ENCODE measurements at regions not wholly inside any gene's neighbourhood (a gene's known extent, or its start where the extent isn't known, plus 50 kb on each side); places are given as distances from the start of the nearest gene placed in this dataset.

DNA sequence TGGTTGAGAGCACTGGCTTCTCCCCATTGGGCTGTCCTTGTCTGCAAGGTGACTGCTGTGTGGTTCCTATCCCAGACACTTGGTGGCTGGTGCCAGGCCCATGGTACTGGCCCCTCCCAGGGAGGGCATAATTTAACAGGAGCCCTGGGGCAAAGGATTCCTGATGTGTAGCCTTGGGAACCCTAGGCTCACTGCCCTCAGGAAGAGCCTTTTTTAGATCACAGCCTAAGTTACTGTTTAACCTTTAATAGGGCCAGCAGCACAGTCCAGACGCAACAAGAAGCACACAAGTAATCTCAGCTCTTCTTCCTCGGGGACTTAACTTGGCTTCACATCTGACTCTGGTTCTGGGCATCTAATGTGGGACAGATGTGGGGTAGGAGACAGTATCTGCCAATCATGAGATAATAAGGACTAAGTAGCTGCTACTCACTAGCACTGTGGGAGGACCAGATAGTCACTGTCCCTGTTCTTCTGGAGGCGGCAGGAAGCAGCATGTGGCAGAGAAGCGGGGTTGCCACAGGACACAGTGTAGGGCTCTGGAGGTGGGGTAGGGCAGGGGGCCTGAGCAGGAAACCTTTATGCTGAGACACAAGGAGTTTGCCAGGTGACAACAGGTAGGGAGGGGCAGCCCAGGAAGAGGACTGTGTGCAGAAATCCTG is 136.3 kb downstream of the TMEM17 start:
- Histone ChIP-seq H3K9me3 (replicated peaks) (no peaks in the 10 kb centered on the region), H3K36me3 (no peaks in the 10 kb centered on the region), H3K27ac (no peak overlapping the region), H3K4me3 (no peak overlapping the region), H3K4me1 (no peaks in the 10 kb centered on the region), H3K27me3 (no peaks in the 10 kb centered on the region)
- no peak for DNase-seq

DNA sequence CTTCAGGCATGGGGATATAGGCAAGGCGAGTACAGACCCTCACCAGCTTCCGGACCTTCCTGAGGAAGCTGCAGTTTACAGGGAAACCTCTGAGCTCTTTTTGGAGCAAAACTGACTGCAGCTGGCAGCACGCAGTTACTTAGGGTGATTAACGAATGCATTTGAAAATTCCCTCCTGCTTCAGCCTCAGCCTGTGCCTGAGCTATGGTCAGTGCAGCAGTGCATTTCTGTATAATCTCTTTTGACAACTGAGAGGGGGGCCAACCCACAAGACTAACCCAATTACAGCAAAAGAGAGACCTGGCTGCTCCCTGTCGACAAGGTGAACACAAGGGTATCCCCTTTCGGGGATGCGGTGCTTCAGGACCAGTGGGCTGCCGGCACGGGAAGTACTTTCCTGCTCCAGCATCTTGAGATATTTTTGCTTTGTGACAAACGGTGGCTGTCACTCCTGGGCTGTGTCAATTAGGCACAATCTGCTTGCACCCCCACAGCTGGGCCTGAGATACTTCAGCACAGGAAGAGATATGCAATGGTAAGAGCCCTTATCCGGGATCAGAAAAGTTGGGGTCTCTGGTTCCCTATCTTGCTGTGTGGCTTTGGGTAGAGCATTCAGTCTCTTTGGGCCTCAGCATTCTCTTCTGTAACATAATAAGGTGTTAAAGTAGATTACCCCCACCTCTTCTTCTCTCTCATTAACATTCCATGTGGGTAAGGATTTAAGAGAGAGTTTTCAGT is 141.0 kb downstream of the TMEM17 start:
- Histone ChIP-seq H3K4me3 (no peak overlapping the region), H3K9me3 (replicated peaks) (no peaks in the 10 kb centered on the region), H3K4me1 (no peaks in the 10 kb centered on the region), H3K27me3 (no peaks in the 10 kb centered on the region), H3K36me3 (no peaks in the 10 kb centered on the region), H3K27ac (no peak overlapping the region)
- no peak for DNase-seq

DNA sequence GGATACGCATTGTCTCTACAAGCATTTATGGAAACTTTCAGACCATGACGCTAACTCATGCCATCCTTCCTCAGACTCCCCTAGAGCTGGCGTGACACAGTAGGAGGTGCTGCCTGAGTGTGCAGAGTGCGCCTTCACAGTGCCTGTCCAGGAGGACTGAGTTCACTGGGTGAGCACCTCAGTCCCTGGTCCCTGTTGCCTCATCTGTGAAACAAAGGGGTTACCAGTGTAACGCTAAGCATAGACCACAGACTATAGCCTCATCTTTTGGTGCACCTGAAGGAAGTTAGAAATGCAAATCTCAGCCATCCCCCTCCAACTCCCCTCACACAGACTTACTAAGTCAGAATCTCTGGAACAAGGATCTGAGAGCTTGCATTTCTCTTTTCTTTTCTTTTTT is 142.8 kb downstream of the TMEM17 start:
- H3K9me3 ChIP-seq (replicated peaks) = no peaks in the 10 kb centered on the region
- DNase-seq = no peak
- no peak overlapping the region for H3K27ac ChIP-seq
- H3K27me3 ChIP-seq = no peaks in the 10 kb centered on the region
- H3K36me3 ChIP-seq = no peaks in the 10 kb centered on the region
- no peaks in the 10 kb centered on the region for H3K4me1 ChIP-seq
- no peak overlapping the region for H3K4me3 ChIP-seq

DNA sequence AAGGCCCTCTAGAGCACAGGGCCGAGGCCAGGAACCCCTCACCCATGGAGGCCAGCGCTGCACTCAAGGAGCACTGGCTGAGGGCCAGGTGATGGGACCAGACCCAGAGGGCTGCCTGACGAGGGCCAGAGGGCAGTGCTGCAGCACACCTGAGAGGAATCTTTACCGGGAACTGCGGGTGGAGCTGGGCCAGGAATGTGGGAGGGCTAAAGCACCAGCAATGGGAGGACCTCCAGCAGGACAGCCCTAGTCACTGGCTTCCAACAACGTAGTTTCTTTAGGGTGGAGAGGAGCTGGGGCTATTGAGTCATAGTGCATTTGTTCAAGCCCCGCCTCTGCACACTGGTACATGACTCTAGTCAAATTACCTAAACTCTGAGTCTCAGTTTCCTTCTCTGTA is 143.4 kb downstream of the TMEM17 start:
- no peaks in the 10 kb centered on the region for H3K36me3 ChIP-seq
- H3K27me3 ChIP-seq = no peaks in the 10 kb centered on the region
- H3K27ac ChIP-seq = no peak overlapping the region
- H3K4me1 ChIP-seq = no peaks in the 10 kb centered on the region
- DNase-seq = no peak
- H3K9me3 ChIP-seq (replicated peaks) = no peaks in the 10 kb centered on the region
- H3K4me3 ChIP-seq = no peak overlapping the region

DNA sequence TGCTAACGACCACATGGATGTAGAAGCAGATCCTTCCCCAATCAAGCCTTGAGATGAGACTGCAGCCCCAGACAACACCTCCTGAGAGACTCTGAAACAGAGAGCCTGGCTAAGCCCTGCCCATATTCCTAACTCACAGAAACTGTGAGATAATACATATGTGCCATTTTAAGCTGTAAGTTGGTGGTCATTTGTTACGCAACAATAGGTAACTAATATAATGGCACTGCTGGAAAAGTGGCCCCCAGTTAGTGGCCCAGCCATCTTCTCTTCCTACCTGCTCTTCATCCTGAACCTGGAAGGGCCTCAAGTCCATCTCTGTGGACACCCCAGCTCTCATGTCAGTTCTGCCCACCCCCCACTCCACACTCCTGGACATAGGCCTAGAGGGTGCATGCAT is 144.0 kb downstream of the TMEM17 start:
- Histone ChIP-seq H3K36me3 (no peaks in the 10 kb centered on the region), H3K9me3 (replicated peaks) (0 out of 2 replicates have a peak, but pooled peaks cover 3% of the 10 kb centered on the region), H3K4me1 (no peaks in the 10 kb centered on the region), H3K27ac (no peak overlapping the region), H3K4me3 (no peak overlapping the region), H3K27me3 (no peaks in the 10 kb centered on the region)
- no peak for DNase-seq

DNA sequence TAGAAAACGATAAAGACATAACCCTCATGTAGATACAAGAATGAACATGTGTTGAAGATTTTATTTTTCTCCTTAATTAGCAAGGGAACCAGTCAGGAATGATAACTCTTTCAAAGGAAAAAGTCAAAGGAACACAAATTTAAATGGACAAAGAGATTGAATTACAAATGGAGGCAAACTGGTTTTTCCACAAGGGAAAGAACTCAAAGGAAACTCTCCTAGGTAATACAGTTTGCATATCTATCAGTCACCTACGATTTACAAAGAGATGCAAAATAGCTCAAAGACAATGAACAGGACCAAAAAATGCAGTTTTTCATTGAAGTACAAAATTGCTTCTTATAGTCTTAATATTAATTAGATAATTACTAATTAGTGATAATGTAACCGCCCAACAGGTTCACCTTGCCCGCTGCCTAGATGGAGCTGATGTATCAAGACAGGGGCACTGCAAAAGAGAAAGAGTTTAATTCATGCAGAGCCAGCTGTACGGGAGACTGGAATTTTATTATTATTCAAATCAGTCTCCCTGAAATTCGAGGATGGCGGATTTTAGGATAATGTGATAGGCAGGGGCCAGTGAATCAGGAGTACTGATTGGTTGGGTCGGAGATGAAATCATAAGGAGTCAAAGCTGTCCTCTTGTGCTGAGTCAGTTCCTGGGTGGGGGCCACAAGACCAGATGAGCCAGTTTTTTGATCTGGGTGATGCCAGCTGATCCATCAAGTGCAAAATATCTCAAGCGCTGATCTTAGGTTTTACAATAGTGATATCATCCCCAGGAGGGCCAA is 151.0 kb downstream of the TMEM17 start:
- H3K36me3 ChIP-seq = no peaks in the 10 kb centered on the region
- H3K27me3 ChIP-seq = no peaks in the 10 kb centered on the region
- H3K27ac ChIP-seq = no peak overlapping the region
- DNase-seq = no peak
- 0 out of 2 replicates have a peak, but pooled peaks cover 4% of the 10 kb centered on the region for H3K9me3 ChIP-seq (replicated peaks)
- H3K4me3 ChIP-seq = no peak overlapping the region
- H3K4me1 ChIP-seq = no peaks in the 10 kb centered on the region

DNA sequence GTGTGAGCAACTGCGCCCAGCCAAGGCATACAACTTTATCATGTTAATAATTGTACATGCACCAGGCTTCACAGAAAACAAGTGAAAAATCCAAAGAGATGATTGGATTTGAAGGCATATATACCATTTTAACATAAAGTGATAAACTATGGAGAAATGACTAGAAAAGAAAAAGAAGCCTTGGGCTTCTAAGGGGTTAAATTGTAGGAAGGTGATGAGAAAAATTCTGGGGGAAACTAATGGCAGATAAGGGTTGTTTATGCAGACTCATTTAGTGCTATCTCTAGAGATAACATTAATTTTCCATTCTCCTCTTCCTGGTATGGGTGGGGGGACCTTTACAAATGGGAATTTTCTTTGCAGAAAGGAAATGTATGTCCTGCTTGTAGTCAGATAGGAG is 154.0 kb downstream of the TMEM17 start:
- peaks cover 2% of the 10 kb centered on the region; the same call in 1 of the 2 replicates for H3K9me3 ChIP-seq (replicated peaks)
- no peaks in the 10 kb centered on the region for H3K27me3 ChIP-seq

DNA sequence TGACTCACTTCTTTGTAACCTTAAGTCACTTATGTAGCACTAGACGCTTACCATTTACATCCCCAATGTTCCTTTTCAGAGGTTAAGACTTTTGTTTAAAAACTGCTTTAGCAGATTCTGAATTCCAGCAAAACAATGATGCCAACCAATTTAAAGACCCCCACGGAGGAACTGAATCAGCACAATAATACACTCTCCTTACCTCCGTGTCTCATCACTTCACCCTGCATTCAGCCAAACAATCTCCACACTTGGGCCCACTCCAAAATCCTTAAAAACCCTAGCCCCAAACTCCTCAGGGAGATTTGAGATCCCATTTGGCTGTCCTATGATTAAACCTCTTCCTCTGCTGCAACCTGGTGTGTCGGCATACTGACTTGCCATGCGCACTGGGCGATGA is 153.9 kb downstream of the B3GNT2 start:
- Histone ChIP-seq H3K36me3 (no peaks in the 10 kb centered on the region), H3K4me3 (no peak overlapping the region), H3K4me1 (no peaks in the 10 kb centered on the region), H3K9me3 (replicated peaks) (no peaks in the 10 kb centered on the region; the same call in 1 of the 2 replicates), H3K27me3 (no peaks in the 10 kb centered on the region), H3K27ac (no peak overlapping the region)
- no peak for DNase-seq

More for the DNA sequence above, 154.0 kb downstream of the TMEM17 start:
- no peaks in the 10 kb centered on the region for H3K4me1 ChIP-seq
- DNase-seq = no peak
- H3K36me3 ChIP-seq = no peaks in the 10 kb centered on the region
- no peak overlapping the region for H3K27ac ChIP-seq
- no peak overlapping the region for H3K4me3 ChIP-seq

DNA sequence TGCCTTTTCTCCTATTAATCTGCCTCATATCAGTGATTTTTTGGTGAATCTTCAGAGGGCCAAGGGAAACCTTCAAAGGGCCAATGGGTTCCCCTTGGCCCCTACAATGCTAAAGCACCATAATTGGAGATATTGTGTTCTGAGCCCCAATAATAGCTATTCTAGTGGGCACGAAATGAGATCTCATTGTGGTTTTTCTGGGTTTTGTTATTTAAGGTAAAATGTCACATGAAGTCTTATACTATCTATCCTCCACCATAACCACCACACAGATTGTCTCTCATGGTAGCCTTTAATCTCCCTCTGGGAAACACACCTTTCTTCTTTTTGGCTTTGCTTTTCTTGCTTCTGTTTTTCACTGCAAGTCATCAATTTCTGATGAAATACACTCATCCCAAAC is 152.8 kb downstream of the B3GNT2 start:
- Histone ChIP-seq H3K36me3 (no peaks in the 10 kb centered on the region), H3K9me3 (replicated peaks) (no peaks in the 10 kb centered on the region; the same call in 1 of the 2 replicates), H3K4me3 (no peak overlapping the region), H3K27ac (no peak overlapping the region), H3K4me1 (no peaks in the 10 kb centered on the region), H3K27me3 (no peaks in the 10 kb centered on the region)
- no peak for DNase-seq

DNA sequence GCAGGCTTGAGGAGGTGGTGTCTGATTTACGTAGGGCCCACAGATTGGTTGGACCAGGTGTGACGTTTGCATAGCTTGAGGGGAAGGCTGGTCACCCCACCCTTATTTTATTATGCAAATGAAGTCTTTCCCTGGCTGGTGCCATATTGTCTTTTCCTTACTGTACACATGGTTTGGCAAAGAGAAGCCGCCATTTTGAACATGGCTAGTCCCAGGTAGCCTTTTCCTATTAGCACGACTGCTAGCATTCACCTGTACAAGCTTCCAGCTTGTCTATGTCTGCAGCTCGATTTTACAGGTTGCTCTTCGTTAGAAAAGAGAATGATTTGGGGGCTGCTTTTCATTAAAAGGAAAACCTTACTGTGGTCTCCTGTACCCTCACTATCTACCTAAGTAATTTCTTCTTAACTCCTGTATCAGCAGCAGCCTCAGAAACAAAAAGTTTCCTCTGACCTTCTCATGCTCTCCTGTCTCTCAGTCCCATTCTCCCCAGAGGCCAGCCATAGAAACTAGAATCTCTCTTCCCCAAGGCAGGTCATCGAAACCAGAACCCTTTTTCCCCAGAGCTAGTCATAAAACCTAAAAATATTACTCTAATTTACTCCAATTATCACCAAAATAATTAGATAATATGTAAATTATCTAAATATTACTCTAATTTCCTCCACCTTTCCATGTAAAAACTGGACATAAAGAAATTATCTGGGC is 151.8 kb downstream of the B3GNT2 start:
- Histone ChIP-seq H3K4me1 (no peaks in the 10 kb centered on the region), H3K9me3 (replicated peaks) (no peaks in the 10 kb centered on the region; the same call in 1 of the 2 replicates), H3K27ac (no peak overlapping the region), H3K36me3 (no peaks in the 10 kb centered on the region), H3K4me3 (no peak overlapping the region), H3K27me3 (no peaks in the 10 kb centered on the region)
- DNase-seq = no peak

DNA sequence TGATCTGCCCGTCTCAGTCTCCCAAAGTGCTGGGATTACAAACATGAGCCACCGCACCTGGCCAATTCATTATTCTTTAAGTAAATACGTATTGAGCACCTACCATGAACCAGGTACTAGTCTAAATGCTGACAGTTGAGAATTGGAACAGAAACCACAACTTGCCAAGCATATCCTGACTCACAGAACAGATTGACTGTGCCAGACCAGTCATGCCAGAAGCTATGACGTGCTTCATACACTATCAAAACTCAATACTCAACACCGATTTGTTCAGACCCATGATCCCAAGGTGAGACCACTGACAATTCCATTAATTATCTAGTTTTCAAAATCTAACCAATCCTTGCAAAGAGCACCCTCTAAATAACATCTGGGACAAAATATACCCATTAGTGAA is 148.6 kb downstream of the B3GNT2 start:
- H3K27me3 ChIP-seq = no peaks in the 10 kb centered on the region; the same call in 1 of the 2 replicates
- H3K27ac ChIP-seq = no peak overlapping the region
- H3K9me3 ChIP-seq (replicated peaks) = no peaks in the 10 kb centered on the region; the same call in 1 of the 2 replicates
- no peaks in the 10 kb centered on the region for H3K4me1 ChIP-seq
- no peak for DNase-seq
- no peaks in the 10 kb centered on the region for H3K36me3 ChIP-seq
- no peak overlapping the region for H3K4me3 ChIP-seq

DNA sequence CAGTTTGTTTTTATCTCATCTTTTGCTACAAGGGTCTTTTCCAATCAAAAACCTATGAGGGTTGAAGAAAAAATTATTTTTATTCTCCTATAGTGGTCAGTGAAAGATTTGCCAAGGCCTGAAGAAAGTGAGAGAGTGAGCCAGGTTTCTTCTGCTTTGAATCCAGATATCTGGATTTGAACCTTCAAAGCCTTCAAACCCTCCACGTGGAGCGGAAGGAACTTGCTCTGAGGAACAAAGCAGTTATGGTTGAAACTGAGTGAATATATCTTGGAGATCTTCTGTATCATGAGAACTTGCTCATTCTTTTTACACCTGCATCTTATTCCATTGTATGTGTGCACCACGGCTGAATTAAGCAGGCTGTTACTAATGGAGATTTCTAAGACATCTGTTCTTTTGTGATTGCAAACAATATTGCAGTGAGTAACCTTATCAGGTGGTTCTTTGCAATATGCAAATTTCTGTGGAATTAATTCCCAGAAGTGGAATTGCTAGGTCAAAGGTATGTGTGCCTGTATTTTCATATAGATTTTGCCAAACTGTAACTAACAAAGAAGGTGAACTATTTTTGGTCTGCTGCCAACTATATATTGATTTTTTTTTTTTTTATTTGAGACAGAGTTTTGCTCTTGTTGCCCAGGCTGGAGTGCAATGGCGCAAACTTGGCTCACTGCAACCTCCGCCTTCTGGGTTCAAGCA is 147.9 kb downstream of the B3GNT2 start:
- H3K27ac ChIP-seq = no peak overlapping the region
- no peak overlapping the region for H3K4me3 ChIP-seq
- no peaks in the 10 kb centered on the region for H3K36me3 ChIP-seq
- H3K27me3 ChIP-seq = no peaks in the 10 kb centered on the region; the same call in 1 of the 2 replicates
- no peaks in the 10 kb centered on the region; the same call in 1 of the 2 replicates for H3K9me3 ChIP-seq (replicated peaks)
- no peaks in the 10 kb centered on the region for H3K4me1 ChIP-seq
- DNase-seq = no peak

DNA sequence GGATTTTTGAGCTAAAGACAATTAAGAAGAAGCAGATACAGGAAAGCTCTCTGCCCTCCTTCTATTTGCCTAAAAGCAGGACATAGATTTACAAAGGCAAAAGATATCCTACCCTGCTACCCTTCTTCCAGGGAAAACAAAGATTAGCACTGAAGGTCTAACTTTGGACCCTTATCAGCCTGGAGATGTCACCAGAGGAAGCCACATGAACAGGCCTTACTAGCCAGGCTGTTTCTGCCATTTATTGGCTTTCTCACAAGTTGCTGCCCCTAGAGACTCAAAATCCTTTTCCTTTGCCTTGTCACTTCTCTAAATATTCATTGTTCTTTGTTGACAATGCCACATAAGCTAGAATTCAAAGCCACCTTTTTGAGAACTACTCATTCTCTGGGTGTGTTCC is 147.3 kb downstream of the B3GNT2 start:
- DNase-seq = no peak
- no peak overlapping the region for H3K4me3 ChIP-seq
- H3K36me3 ChIP-seq = no peaks in the 10 kb centered on the region
- no peak overlapping the region for H3K27ac ChIP-seq
- no peaks in the 10 kb centered on the region for H3K4me1 ChIP-seq
- H3K9me3 ChIP-seq (replicated peaks) = no peaks in the 10 kb centered on the region; the same call in 1 of the 2 replicates
- H3K27me3 ChIP-seq = no peaks in the 10 kb centered on the region; the same call in 1 of the 2 replicates

DNA sequence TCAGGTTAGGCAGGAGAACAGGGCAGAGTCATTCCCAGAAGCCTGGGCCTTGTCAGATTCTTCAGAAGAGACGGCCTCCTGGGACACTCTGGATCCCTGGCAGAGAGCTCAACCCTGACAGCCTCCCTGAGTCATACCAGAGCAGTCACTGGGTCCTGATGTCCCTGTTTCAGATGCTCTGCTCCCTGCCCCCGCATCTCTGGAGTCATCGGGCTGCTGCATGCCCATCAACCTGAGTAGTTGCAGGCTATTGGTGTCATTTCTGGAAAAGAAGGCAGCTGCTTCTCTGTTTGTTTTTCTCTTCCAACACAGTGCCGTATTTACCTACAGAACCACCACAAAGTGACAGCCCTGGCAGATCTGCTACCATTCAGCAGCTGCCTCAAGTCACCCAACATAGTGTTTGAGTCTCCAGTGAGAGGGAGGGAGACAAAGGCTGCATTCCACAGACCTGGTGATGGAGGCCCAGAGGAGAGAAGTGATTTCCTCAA is 145.1 kb downstream of the B3GNT2 start:
- Histone ChIP-seq H3K9me3 (replicated peaks) (no peaks in the 10 kb centered on the region), H3K27ac (no peak overlapping the region)
- DNase-seq = peak; percentile 18 to 19

More for the DNA sequence above, 145.1 kb downstream of the B3GNT2 start:
- Histone ChIP-seq H3K27me3 (no peaks in the 10 kb centered on the region; the same call in 1 of the 2 replicates), H3K36me3 (no peaks in the 10 kb centered on the region), H3K4me3 (no peak overlapping the region), H3K4me1 (no peaks in the 10 kb centered on the region; the same call in 1 of the 2 replicates)
